ENCODE measurements at regions not wholly inside any gene's neighbourhood (a gene's known extent, or its start where the extent isn't known, plus 50 kb on each side); places are given as distances from the start of the nearest gene placed in this dataset.

GRCh38 chr11:134784046-134784445 is 372.0 kb upstream of the B3GAT1 start:
- ChIA-PET CTCF (no interaction called here), POLR2A (no interaction called here)
- intact Hi-C loops (cut with micrococcal nuclease), result no loop called here
- TF ChIP-seq EZH2 (IDR thresholded peaks at IDR 0.05; ENCODE audit: borderline replicate concordance, insufficient read depth, low read depth, low read length, poor library complexity, severe bottlenecking), result no peak
- no peak for TF ChIP-seq CTCF (IDR thresholded peaks at IDR 0.05)
- no peaks in the 10 kb centered on the region for H3K4me1 ChIP-seq (ENCODE audit: control insufficient read depth in 2 of 2, insufficient read depth in 2 of 2, low read length in 2 of 2)
- 64% methylated on average over 2 of the region's 2 CpGs for WGBS (ENCODE audit: insufficient coverage)
- H3K4me3 ChIP-seq (ENCODE audit: control extremely low read depth in 1 of 5, extremely low read depth in 1 of 5, insufficient read depth in 1 of 5, low read depth in 2 of 5, low read length in 4 of 5), result no peak overlapping the region
- H3K9ac ChIP-seq (ENCODE audit: low read length), result no peak overlapping the region
- no peaks in the 10 kb centered on the region for H3K27me3 ChIP-seq (replicated peaks in 1 of 4; ENCODE audit: control extremely low read depth in 1 of 4, control insufficient read depth in 3 of 4, insufficient read depth in 4 of 4, low read length in 3 of 4)
- no peaks in the 10 kb centered on the region for H3K36me3 ChIP-seq (replicated peaks in 1 of 2; ENCODE audit: control extremely low read depth in 1 of 2, control insufficient read depth in 1 of 2, extremely low read depth in 1 of 2, insufficient read depth in 2 of 2, low read length in 1 of 2)
- Mint-ChIP-seq H3K4me3 (no peak overlapping the region), H3K27ac (no peak overlapping the region), H3K4me1 (no peaks in the 10 kb centered on the region), H3K9me3 (ENCODE audit: insufficient read depth) (no peaks in the 10 kb centered on the region), H3K27me3 (peaks cover 7% of the 10 kb centered on the region)
- H4K20me1 ChIP-seq (ENCODE audit: control insufficient read depth, insufficient read depth, low read length, poor library complexity, severe bottlenecking), result no peaks in the 10 kb centered on the region
- ATAC-seq (ENCODE audit: low read depth) (no peak), DNase-seq (no peak)
- H3K9me3 ChIP-seq (ENCODE audit: control extremely low read depth in 1 of 3, control insufficient read depth in 2 of 3, insufficient read depth in 1 of 3, low read length in 2 of 3), result peaks cover 0 to 9% (median 0%) of the 10 kb centered on the region in 3 donors
- no peak overlapping the region for H2AFZ ChIP-seq (ENCODE audit: insufficient read depth, low read depth, low read length, poor library complexity, severe bottlenecking)
- no peak overlapping the region for H3K4me2 ChIP-seq (replicated peaks; ENCODE audit: low read depth, low read length, poor library complexity, severe bottlenecking)
- H3K79me2 ChIP-seq (ENCODE audit: control insufficient read depth, insufficient read depth, low read length), result no peaks in the 10 kb centered on the region
- no peak overlapping the region for H3K27ac ChIP-seq (ENCODE audit: low read length in 2 of 2)

- no peaks in the 10 kb centered on the region for H3K36me3 ChIP-seq (replicated peaks in 1 of 2; ENCODE audit: control extremely low read depth in 1 of 2, control insufficient read depth in 1 of 2, extremely low read depth in 1 of 2, insufficient read depth in 2 of 2, low read length in 1 of 2)
- DNase-seq, result no peak
- no peaks in the 10 kb centered on the region for H4K20me1 ChIP-seq (ENCODE audit: control insufficient read depth, insufficient read depth, low read length, poor library complexity, severe bottlenecking)
- no peaks in the 10 kb centered on the region for H3K79me2 ChIP-seq (ENCODE audit: control insufficient read depth, insufficient read depth, low read length)
- H3K27me3 Mint-ChIP-seq, result peaks cover 7% of the 10 kb centered on the region
- H3K4me3 Mint-ChIP-seq, result no peak overlapping the region
- H3K27ac ChIP-seq (ENCODE audit: low read length in 2 of 2), result no peak overlapping the region
- H3K9me3 Mint-ChIP-seq (ENCODE audit: insufficient read depth), result no peaks in the 10 kb centered on the region
- H3K27me3 ChIP-seq (replicated peaks in 1 of 4; ENCODE audit: control extremely low read depth in 1 of 4, control insufficient read depth in 3 of 4, insufficient read depth in 4 of 4, low read length in 3 of 4), result no peaks in the 10 kb centered on the region
- CTCF ChIA-PET, result no interaction called here
- ATAC-seq (ENCODE audit: low read depth), result no peak
- H3K4me2 ChIP-seq (replicated peaks; ENCODE audit: low read depth, low read length, poor library complexity, severe bottlenecking), result no peak overlapping the region
- POLR2A ChIA-PET, result no interaction called here
- TF ChIP-seq CTCF (IDR thresholded peaks at IDR 0.05) (no peak), EZH2 (IDR thresholded peaks at IDR 0.05; ENCODE audit: borderline replicate concordance, insufficient read depth, low read depth, low read length, poor library complexity, severe bottlenecking) (no peak)
- H3K4me1 Mint-ChIP-seq, result no peaks in the 10 kb centered on the region
- peaks cover 0 to 9% (median 0%) of the 10 kb centered on the region in 3 donors for H3K9me3 ChIP-seq (ENCODE audit: control extremely low read depth in 1 of 3, control insufficient read depth in 2 of 3, insufficient read depth in 1 of 3, low read length in 2 of 3)
- intact Hi-C loops (cut with micrococcal nuclease), result no loop called here
- WGBS (ENCODE audit: insufficient coverage), result 80% methylated on average over 1 of the region's 4 CpGs
- H3K4me3 ChIP-seq (ENCODE audit: control extremely low read depth in 1 of 5, extremely low read depth in 1 of 5, insufficient read depth in 1 of 5, low read depth in 2 of 5, low read length in 4 of 5), result no peak overlapping the region
- H3K9ac ChIP-seq (ENCODE audit: low read length), result no peak overlapping the region
- H2AFZ ChIP-seq (ENCODE audit: insufficient read depth, low read depth, low read length, poor library complexity, severe bottlenecking), result no peak overlapping the region
- no peak overlapping the region for H3K27ac Mint-ChIP-seq
- no peaks in the 10 kb centered on the region for H3K4me1 ChIP-seq (ENCODE audit: control insufficient read depth in 2 of 2, insufficient read depth in 2 of 2, low read length in 2 of 2)
These were observed 371.2 kb upstream of the B3GAT1 start for GRCh38 chr11:134783234-134783633.
